ENCODE measurements at regions not wholly inside any gene's neighbourhood (a gene's known extent, or its start where the extent isn't known, plus 50 kb on each side); places are given as distances from the start of the nearest gene placed in this dataset.

DNA sequence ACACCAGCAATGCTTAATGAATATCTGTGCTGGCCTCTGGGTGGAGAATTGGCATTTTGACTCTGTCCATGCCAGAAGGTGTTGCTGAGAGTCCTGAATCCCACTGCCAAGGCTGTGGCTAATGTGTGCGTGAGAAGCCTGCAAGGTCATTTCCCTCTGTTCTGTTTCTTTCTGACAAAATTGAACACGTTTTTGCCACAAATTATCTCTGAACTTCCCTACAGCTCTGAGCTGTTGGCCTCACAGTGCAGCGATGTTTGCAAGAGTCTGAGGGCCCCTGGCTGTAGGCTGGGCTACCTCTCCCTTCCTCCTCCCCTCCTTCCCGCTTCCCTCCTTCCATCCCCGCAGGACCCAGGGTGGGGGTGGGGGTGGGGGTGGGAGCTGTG is 154.1 kb upstream of the HS6ST1 start:
- H3K79me2 ChIP-seq (ENCODE audit: low read length) = no peaks in the 10 kb centered on the region
- no peak overlapping the region for H3K27ac ChIP-seq (ENCODE audit: low read length)
- H3K9me3 ChIP-seq (ENCODE audit: insufficient read depth, low read length) = peaks cover 13% of the 10 kb centered on the region; the same call in 1 of the 2 replicates
- H3K9ac ChIP-seq (ENCODE audit: low read length) = no peak overlapping the region
- H3K4me1 ChIP-seq (ENCODE audit: low read length) = no peaks in the 10 kb centered on the region
- no peak overlapping the region for H2AFZ ChIP-seq (ENCODE audit: low read depth, low read length)
- H3K4me3 ChIP-seq (ENCODE audit: low read length) = no peak overlapping the region
- no peak for TF ChIP-seq CTCF (IDR thresholded peaks at IDR 0.05; ENCODE audit: low read depth, low read length)
- no peak for TF ChIP-seq EZH2phosphoT487 (IDR thresholded peaks at IDR 0.05; ENCODE audit: low read depth)
- H4K20me1 ChIP-seq (ENCODE audit: insufficient read depth, low read length) = no peaks in the 10 kb centered on the region
- no peak overlapping the region for H3K4me2 ChIP-seq (ENCODE audit: low read length)
- H3K27me3 ChIP-seq (ENCODE audit: low read depth, low read length) = peaks cover under 1% of the 10 kb centered on the region; the same call in 1 of the 2 replicates
- H3K36me3 ChIP-seq (replicated peaks; ENCODE audit: low read depth, low read length) = no peaks in the 10 kb centered on the region

GRCh38 chr2:128473175-128474035 is 154.7 kb upstream of the HS6ST1 start:
- no peak overlapping the region for H3K9ac ChIP-seq (ENCODE audit: low read length)
- TF ChIP-seq CTCF (IDR thresholded peaks at IDR 0.05; ENCODE audit: low read depth, low read length) (no peak), EZH2phosphoT487 (IDR thresholded peaks at IDR 0.05; ENCODE audit: low read depth) (no peak)
- H3K4me3 ChIP-seq (ENCODE audit: low read length) = no peak overlapping the region
- peaks cover 13% of the 10 kb centered on the region; the same call in 1 of the 2 replicates for H3K9me3 ChIP-seq (ENCODE audit: insufficient read depth, low read length)
- H3K79me2 ChIP-seq (ENCODE audit: low read length) = no peaks in the 10 kb centered on the region
- no peaks in the 10 kb centered on the region for H3K4me1 ChIP-seq (ENCODE audit: low read length)
- H3K27me3 ChIP-seq (ENCODE audit: low read depth, low read length) = peaks cover 4% of the 10 kb centered on the region; the same call in 1 of the 2 replicates
- H4K20me1 ChIP-seq (ENCODE audit: insufficient read depth, low read length) = no peaks in the 10 kb centered on the region
- no peak overlapping the region for H3K4me2 ChIP-seq (ENCODE audit: low read length)
- H3K36me3 ChIP-seq (replicated peaks; ENCODE audit: low read depth, low read length) = no peaks in the 10 kb centered on the region
- no peak overlapping the region for H2AFZ ChIP-seq (ENCODE audit: low read depth, low read length)
- H3K27ac ChIP-seq (ENCODE audit: low read length) = no peak overlapping the region

- Histone ChIP-seq H4K20me1 (ENCODE audit: insufficient read depth, low read length) (no peaks in the 10 kb centered on the region), H3K4me2 (ENCODE audit: low read length) (no peak overlapping the region), H2AFZ (ENCODE audit: low read depth, low read length) (no peak overlapping the region), H3K27me3 (ENCODE audit: low read depth, low read length) (peaks cover 10% of the 10 kb centered on the region; the same call in 1 of the 2 replicates), H3K4me3 (ENCODE audit: low read length) (no peak overlapping the region), H3K36me3 (replicated peaks; ENCODE audit: low read depth, low read length) (no peaks in the 10 kb centered on the region), H3K27ac (ENCODE audit: low read length) (no peak overlapping the region), H3K79me2 (ENCODE audit: low read length) (no peaks in the 10 kb centered on the region), H3K4me1 (ENCODE audit: low read length) (no peaks in the 10 kb centered on the region), H3K9ac (ENCODE audit: low read length) (no peak overlapping the region), H3K9me3 (ENCODE audit: insufficient read depth, low read length) (peaks cover 9% of the 10 kb centered on the region; the same call in 1 of the 2 replicates)
- TF ChIP-seq CTCF (IDR thresholded peaks at IDR 0.05; ENCODE audit: low read depth, low read length) (no peak), EZH2phosphoT487 (IDR thresholded peaks at IDR 0.05; ENCODE audit: low read depth) (no peak)
Observed at GRCh38 chr2:128474036-128474955, 155.6 kb upstream of the HS6ST1 start.

DNA sequence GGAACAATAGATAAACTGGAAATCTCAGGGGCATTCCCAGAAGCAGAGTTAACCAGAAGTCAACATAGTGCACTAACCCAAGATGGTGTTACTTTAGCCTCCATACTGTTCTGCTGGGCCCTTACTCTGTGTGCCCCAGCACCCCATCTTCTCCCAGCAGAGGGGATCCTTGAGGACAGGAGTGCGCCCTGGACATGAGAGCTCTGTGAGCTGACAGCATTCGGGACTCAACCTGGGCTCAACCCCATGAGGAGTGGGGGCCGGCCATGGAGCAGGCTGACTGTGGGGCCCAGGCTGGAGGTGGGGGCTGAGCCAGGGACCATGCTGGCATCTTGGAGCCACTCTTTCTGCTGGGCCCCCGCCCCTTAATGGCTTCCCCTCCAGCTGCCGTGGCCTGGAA is 156.3 kb upstream of the HS6ST1 start:
- no peaks in the 10 kb centered on the region for H3K36me3 ChIP-seq (replicated peaks; ENCODE audit: low read depth, low read length)
- H3K27ac ChIP-seq (ENCODE audit: low read length) = no peak overlapping the region
- H3K9me3 ChIP-seq (ENCODE audit: insufficient read depth, low read length) = 0 out of 2 replicates have a peak, but pooled peaks cover 2% of the 10 kb centered on the region
- H3K9ac ChIP-seq (ENCODE audit: low read length) = no peak overlapping the region
- no peaks in the 10 kb centered on the region for H4K20me1 ChIP-seq (ENCODE audit: insufficient read depth, low read length)
- no peak overlapping the region for H2AFZ ChIP-seq (ENCODE audit: low read depth, low read length)
- no peaks in the 10 kb centered on the region for H3K79me2 ChIP-seq (ENCODE audit: low read length)
- no peak overlapping the region for H3K4me3 ChIP-seq (ENCODE audit: low read length)
- H3K4me2 ChIP-seq (ENCODE audit: low read length) = no peak overlapping the region
- TF ChIP-seq CTCF (IDR thresholded peaks at IDR 0.05; ENCODE audit: low read depth, low read length) = no peak
- peaks cover 11% of the 10 kb centered on the region; the same call in 1 of the 2 replicates for H3K27me3 ChIP-seq (ENCODE audit: low read depth, low read length)
- H3K4me1 ChIP-seq (ENCODE audit: low read length) = no peaks in the 10 kb centered on the region
